Hepatic stellate cell (primary cell): ENCODE measurements at regions not wholly inside any gene's neighbourhood (a gene's known extent, or its start where the extent isn't known, plus 50 kb on each side); places are given as distances from the start of the nearest gene placed in this dataset.

ENCODE experiments used
- DNase-seq: peaks from one replicate; pipeline ENCODE4 v3.0.0; 2011; ENCODE audit warnings: low spot score

GRCh38 chr13:103983948-103984347 lies 917.7 kb upstream of the SLC10A2 start:
- DNase-seq, result no peak

- DNase-seq, result no peak
These were observed 910.2 kb upstream of the SLC10A2 start for GRCh38 chr13:103976371-103976770.

GRCh38 chr13:103973740-103974139 lies 907.5 kb upstream of the SLC10A2 start:
- no peak for DNase-seq

GRCh38 chr13:103969520-103970050 lies 903.4 kb upstream of the SLC10A2 start:
- DNase-seq, result no peak

GRCh38 chr13:103965506-103966243 lies 899.5 kb upstream of the SLC10A2 start:
- DNase-seq, result no peak

- DNase-seq, result no peak
These were observed 895.6 kb upstream of the SLC10A2 start for GRCh38 chr13:103961784-103962183.

- no peak for DNase-seq
These were observed 894.9 kb upstream of the SLC10A2 start for GRCh38 chr13:103961129-103961528.

GRCh38 chr13:103960001-103960400 lies 893.8 kb upstream of the SLC10A2 start:
- DNase-seq, result no peak

GRCh38 chr13:103958691-103959090 lies 892.5 kb upstream of the SLC10A2 start:
- DNase-seq, result no peak

- no peak for DNase-seq
These were observed 891.7 kb upstream of the SLC10A2 start for GRCh38 chr13:103957939-103958338.

- DNase-seq, result no peak
These were observed 887.6 kb upstream of the SLC10A2 start for GRCh38 chr13:103953859-103954258.

GRCh38 chr13:103952183-103952582 lies 886.0 kb upstream of the SLC10A2 start:
- DNase-seq, result no peak

- DNase-seq, result no peak
These were observed 882.2 kb upstream of the SLC10A2 start for GRCh38 chr13:103948426-103948825.

- DNase-seq, result no peak
These were observed 879.6 kb upstream of the SLC10A2 start for GRCh38 chr13:103945836-103946235.

GRCh38 chr13:103941506-103942140 lies 875.4 kb upstream of the SLC10A2 start:
- no peak for DNase-seq

GRCh38 chr13:103935117-103935516 lies 868.9 kb upstream of the SLC10A2 start:
- no peak for DNase-seq

- DNase-seq, result no peak
These were observed 865.7 kb upstream of the SLC10A2 start for GRCh38 chr13:103931885-103932284.

GRCh38 chr13:103931331-103931845 lies 865.2 kb upstream of the SLC10A2 start:
- no peak for DNase-seq

GRCh38 chr13:103926118-103926517 lies 859.9 kb upstream of the SLC10A2 start:
- DNase-seq, result no peak

GRCh38 chr13:103908911-103909310 lies 842.7 kb upstream of the SLC10A2 start:
- no peak for DNase-seq

GRCh38 chr13:103908274-103908673 lies 842.1 kb upstream of the SLC10A2 start:
- DNase-seq, result no peak

- DNase-seq, result no peak
These were observed 837.6 kb upstream of the SLC10A2 start for GRCh38 chr13:103903790-103904189.

GRCh38 chr13:103898481-103898880 lies 832.3 kb upstream of the SLC10A2 start:
- no peak for DNase-seq
